T-helper 22 cell (primary cell): ENCODE measurements at regions not wholly inside any gene's neighbourhood (a gene's known extent, or its start where the extent isn't known, plus 50 kb on each side); places are given as distances from the start of the nearest gene placed in this dataset.

ENCODE experiments used
- DNase-seq: peaks from one replicate; pipeline ENCODE4 v3.0.0-alpha.2; 2020; ENCODE audit warnings: low read depth

DNA sequence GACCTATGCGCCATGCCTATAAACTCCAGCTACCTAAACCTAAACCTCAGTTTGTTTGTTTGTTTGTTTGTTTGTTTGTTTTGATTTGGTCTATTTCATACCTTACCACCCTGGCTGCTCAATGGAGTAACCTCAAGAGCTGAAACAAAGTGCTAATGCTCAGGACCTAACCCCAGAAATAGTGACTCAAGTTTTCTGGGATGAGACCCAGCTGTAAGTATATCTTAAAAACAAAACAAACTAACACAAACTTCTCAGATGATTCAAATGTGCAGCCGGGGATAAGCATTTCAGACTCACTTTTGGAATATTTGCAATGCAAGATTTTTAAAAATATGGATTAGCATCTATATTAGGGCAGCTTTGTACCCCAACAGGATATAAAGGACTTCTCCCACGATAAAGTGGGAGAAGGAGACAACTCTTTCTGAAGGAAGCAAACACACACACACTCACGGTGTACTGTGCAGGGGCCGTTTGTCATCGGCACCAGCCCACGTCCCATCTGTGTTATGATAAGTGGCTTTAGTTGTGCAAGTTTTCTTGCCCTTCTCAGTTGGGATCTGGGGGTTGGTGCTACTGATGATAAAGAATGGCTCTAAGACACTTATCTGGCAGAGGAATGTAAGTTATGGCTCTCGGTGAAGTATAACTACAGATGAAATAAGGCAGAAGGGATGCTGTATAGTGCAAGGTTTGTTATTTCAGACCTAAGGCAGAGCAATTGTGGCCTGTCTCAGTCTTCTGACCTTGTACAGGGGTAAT, 516.7 kb upstream of the TMEM132C start:
- DNase-seq = no peak

- no peak for DNase-seq
These were observed 514.2 kb upstream of the TMEM132C start for GRCh38 chr12:127752802-127753201.

GRCh38 chr12:127760357-127760756, 506.6 kb upstream of the TMEM132C start:
- no peak for DNase-seq

GRCh38 chr12:127760996-127761395, 506.0 kb upstream of the TMEM132C start:
- DNase-seq = no peak

DNA sequence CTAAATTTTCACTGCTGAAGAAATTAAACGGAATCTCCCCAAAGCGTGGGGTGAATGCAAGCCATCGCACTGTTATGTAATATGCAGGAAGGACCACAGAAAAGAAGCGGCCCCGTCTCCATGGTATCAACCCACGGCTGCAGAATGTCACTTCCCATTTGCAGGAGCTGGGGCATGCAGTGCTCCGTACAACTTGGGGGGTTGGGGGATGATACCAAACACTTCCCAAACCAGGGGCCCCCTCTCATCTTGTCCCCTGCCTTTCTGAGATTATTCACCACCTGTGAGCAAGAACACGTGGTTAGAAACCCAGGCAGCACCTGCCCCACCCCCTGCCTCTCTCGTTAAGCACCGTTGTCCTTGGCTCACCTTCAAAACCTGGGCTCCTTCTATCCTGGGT, 505.1 kb upstream of the TMEM132C start:
- DNase-seq = no peak

DNA sequence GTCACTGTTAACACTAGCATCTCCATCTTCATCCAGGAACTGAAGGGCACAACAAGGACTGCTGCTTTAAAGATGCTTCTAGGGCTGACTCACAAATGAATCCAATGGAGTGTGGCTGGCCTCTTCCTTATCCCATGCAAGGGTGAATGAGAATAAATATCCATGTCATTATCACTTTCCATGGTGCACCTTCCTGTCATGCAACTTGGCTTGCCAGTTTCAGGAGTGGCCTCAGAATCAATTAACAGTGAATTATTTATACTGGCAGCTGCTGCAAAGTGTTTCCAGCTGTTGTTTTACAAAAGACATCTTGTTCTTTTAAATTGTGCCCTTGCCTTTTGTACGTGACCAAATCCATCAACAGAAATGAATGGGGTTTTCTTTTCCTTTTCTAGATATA, 499.3 kb upstream of the TMEM132C start:
- DNase-seq = no peak

GRCh38 chr12:127770118-127770517, 496.9 kb upstream of the TMEM132C start:
- no peak for DNase-seq

DNA sequence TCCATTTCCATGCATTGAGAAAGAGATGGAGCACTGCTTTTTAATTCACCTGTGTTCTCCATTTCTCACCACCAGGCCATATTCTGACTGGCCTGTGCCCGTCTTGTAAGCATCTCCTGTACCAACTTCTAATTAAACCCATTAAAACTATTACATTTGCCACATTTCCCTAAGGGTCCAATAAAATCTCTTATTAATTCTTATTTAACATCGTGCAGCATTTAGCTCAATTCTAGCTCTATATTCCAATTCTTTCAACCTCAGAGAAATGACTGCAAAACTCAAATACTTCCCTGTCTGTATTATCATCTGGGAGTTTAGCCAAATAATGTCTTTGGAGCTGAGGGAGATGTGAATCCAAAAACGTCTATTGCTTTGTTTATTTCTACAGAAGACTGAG, 495.4 kb upstream of the TMEM132C start:
- DNase-seq = no peak

DNA sequence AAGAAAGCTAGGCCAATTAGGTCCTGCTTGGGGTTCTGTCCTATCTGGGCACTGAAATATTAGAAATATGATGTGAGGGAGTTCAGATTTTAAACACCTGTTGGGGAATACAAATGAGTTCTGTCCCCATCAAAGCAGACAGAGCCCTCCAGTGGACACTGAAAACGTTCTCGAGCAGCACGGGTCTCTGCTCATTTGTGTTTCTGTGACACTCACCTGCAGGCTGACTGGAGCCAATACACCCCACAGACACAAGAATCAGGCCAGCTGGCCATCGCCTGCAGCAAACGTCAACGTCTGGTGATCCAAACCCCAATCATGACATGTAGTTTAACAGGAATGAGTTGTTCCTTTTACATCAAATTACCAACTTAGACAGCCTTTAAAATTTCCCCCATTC, 493.4 kb upstream of the TMEM132C start:
- DNase-seq = no peak

DNA sequence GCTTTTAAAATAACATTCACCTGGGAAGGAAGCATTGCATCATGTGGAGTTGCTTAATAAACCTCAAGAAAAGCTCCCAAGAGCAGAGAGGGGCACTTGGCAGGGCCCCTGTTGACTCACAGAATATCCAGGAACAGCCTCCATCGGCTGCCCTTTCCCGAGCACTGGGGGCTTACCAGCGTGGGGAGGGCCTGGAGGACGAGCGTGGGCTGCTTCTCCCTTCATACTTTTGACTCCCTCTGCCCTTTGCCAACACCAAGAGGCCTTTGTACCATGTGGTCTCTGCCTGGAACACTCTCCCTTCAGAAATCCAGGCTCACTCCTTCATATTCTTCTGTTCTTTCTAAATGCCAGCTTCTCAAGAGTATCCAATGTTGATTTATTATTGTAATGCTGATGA, 492.1 kb upstream of the TMEM132C start:
- DNase-seq = no peak

GRCh38 chr12:127779301-127780045, 487.5 kb upstream of the TMEM132C start:
- no peak for DNase-seq

- DNase-seq = no peak
These were observed 486.1 kb upstream of the TMEM132C start for GRCh38 chr12:127780881-127781280.

- DNase-seq = no peak
These were observed 485.6 kb upstream of the TMEM132C start for GRCh38 chr12:127781336-127781735.

DNA sequence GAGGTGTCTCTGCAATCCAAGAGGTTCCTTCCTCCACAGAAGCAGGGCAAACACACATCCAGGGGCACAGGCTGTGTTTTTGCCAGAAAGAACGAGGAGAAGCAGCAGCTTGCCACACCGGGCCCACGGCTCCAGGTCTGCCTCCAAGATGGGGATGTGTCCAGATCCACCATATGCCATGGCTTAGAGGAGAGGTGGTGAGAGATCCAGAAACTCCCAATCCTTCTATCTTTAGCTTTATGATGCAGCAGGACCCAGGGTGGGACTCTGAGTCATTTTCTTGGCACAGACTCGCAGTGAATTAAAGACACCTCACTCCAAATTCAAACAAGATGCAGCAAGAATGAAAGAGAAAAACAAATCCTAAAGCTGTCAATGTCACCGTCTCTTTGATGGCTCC, 481.4 kb upstream of the TMEM132C start:
- DNase-seq = no peak

DNA sequence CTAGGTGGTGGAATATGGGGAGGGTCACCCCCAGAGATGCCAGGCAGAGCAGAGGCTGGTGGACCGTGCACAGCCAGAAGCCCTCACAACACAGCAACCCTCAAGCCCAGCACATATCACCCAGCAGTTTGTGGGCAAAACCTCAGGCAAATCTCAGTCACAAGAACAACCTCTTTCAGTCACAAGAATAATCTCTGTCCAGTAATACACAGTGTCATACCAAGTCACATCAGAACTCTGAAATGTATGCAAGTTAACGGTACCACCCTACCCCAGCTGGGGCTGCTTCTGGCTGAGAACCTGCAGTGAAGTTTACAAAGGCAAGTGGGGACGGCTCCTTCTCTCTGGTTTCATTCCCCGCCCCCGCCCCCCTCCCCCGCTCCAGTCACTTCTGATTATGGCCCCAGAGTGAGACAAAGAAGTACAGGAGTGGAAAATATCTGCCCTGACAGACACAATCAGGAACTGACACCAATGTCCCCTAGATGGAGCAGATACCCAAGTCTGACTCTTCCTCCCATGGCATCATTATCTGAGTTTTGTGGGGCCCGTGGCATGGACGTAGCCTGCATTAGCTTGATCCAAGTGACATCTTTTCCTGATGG, 480.9 kb upstream of the TMEM132C start:
- no peak for DNase-seq

DNA sequence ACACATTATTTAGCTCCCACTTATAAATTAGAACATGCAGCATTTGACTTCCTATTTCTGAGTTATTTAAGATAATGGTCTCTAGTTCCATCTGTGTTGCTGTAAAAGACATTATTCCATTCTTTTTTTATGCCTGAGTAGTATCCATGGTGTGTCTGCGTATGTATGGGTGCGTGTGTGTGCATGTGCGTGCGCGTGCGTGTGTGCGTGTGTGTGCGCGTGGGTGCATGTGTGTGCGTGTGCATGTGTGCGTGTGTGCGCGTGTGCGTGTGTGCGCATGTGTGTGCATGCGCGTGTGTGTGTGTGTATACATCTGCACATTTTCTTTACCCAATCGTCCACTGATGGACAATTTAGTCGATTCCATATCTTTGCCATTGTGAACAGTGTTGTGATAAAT, 479.4 kb upstream of the TMEM132C start:
- no peak for DNase-seq

DNA sequence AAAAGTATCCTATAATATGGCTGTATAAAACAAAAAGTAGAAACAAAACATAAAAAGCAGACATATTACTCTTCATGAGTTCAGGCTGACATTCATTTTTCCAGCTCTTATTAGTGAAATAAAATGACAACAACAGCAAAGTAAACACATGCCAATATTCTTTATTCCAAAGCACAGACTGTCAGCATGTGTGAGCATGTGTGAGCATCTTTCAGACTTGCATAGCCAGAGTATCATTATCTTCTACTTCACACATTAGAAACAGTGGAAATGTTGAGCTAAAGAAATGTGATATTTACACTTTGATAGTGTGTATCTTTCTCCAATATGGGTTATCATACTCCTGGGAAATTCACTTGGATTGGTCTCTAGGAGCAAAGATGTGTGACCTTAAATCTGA, 476.6 kb upstream of the TMEM132C start:
- no peak for DNase-seq

DNA sequence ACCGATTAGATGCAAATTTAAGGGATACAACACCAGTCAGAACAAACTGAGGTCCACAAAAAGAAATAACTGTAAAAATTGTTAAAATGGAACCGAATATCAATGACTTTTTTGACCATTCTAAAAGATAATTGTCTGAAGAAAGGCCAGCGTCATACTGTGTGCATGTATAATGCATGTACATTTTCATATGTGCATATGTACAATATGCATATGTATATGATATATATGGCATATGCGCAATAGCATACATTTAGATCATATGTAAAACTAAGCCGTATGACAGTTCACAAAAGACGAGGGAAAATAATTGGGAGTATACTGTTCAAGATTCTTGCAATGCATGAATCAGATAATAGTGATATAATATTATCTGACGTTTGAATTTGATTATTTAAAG, 475.8 kb upstream of the TMEM132C start:
- no peak for DNase-seq

DNA sequence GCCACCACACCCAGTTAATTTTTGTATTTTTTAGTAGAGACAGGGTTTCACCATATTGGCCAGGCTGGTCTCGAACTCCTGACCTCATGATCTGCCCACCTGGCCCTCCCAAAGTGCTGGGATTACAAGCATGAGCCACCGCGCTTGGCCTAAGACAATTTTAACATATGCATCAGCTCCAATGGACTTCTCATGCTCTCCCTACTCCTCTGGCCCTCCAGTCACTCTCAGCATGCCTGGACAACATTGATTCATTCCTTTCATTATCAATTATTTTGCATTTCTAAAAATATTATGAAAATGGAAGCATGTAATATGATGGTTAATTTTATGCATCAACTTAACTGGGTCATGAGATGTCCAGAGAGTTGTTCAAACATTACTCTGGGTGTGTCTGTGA, 469.1 kb upstream of the TMEM132C start:
- DNase-seq = no peak

- no peak for DNase-seq
These were observed 464.7 kb upstream of the TMEM132C start for GRCh38 chr12:127802271-127802670.

- no peak for DNase-seq
These were observed 463.4 kb upstream of the TMEM132C start for GRCh38 chr12:127803545-127803944.

DNA sequence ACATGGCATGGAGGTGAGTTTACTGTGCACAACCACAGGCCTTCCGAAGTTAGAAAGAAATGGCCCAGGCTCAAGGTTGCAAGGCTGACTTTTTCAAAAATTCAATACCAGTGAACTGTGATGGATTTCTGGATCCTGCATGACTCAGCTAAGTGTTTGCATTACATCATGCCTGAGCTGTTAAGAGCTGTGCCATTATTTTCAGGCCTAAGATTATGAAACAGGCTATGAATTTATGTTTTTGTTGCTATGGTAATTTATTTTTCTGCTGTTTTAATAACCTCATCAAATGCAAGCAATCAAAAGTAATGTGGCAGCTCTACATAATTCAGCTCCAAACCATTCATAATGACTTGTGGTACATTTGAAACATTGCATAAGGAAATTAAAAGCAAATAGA, 457.7 kb upstream of the TMEM132C start:
- no peak for DNase-seq

DNA sequence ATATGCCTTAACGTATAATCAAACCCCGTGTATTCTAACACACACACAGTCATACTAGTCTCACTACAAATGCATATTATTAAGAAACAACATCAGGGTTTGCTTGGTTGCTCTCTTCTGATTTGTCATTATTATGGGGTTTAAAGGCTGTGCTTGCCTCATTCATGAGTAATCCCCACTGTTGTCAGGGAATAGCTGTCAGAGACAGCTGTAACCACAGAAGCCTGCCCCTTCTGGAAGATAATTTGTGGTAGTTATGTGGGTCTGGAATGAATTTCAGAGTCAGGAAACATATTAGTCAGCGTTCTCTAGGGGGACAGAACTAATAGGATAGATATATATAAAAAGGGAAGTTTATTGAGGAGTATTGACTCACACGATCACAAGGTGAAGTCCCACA, 456.9 kb upstream of the TMEM132C start:
- no peak for DNase-seq
